SK-N-SH (cell line): ENCODE measurements at regions not wholly inside any gene's neighbourhood (a gene's known extent, or its start where the extent isn't known, plus 50 kb on each side); places are given as distances from the start of the nearest gene placed in this dataset.

Source experiments
- EP300 ChIP-seq, 2 experiments: IDR thresholded peaks; 2 replicates each; pipeline versions ENCODE4 v1.4.0 to v1.6.1; 2012; ENCODE audit warnings: borderline replicate concordance in 1 of 2, low read depth in 1 of 2, low read length in 1 of 2
- EZH2phosphoT487 ChIP-seq: fragments of 200-600 bp; sonication (generic); IDR thresholded peaks from 2 replicates; pipeline ENCODE4 v1.6.1; 2017; ENCODE audit warnings: low read depth, mixed run types, mild to moderate bottlenecking, antibody characterized with exemption, moderate library complexity, borderline replicate concordance
- FOSL2 ChIP-seq: IDR thresholded peaks from 2 replicates; pipeline ENCODE4 v1.4.0; 2012; ENCODE audit warnings: low read depth, mild to moderate bottlenecking, moderate library complexity, borderline replicate concordance
- NRF1 ChIP-seq: IDR thresholded peaks from 2 replicates; pipeline ENCODE4 v1.6.1; 2012; ENCODE audit warnings: low read depth, mild to moderate bottlenecking, low read length
- RAD21 ChIP-seq: IDR thresholded peaks from 2 replicates; pipeline ENCODE4 v1.6.1; 2012; ENCODE audit warnings: mild to moderate bottlenecking, low read length
- RCOR1 ChIP-seq: fragments of 150-350 bp; IDR thresholded peaks from 2 replicates; pipeline ENCODE4 v1.6.1; 2017; ENCODE audit warnings: antibody characterized with exemption, low read length
- RFX5 ChIP-seq: IDR thresholded peaks from 2 replicates; pipeline ENCODE4 v1.6.1; 2012; ENCODE audit warnings: mild to moderate bottlenecking, improper control_type of control experiment, low read length
- TF ChIP-seq, protein P1 (sequence below): fragments of 200-600 bp; sonication (generic); IDR thresholded peaks from 2 replicates; pipeline ENCODE4 v1.6.1; 2017; ENCODE audit warnings: antibody characterized with exemption, mild to moderate bottlenecking, moderate library complexity
- TF ChIP-seq, protein P2 (sequence below): IDR thresholded peaks from 2 replicates; pipeline ENCODE4 v1.4.0; 2012; ENCODE audit warnings: low read depth
- TF ChIP-seq, protein P3 (sequence below): IDR thresholded peaks from 2 replicates; pipeline ENCODE4 v1.6.1; 2012; ENCODE audit warnings: mild to moderate bottlenecking, low read depth, low read length, moderate library complexity
- TF ChIP-seq, protein P4 (sequence below): fragments of 150-350 bp; IDR thresholded peaks from 2 replicates; pipeline ENCODE4 v1.6.1; 2016; ENCODE audit warnings: mild to moderate bottlenecking, low read depth, low read length

DNA sequence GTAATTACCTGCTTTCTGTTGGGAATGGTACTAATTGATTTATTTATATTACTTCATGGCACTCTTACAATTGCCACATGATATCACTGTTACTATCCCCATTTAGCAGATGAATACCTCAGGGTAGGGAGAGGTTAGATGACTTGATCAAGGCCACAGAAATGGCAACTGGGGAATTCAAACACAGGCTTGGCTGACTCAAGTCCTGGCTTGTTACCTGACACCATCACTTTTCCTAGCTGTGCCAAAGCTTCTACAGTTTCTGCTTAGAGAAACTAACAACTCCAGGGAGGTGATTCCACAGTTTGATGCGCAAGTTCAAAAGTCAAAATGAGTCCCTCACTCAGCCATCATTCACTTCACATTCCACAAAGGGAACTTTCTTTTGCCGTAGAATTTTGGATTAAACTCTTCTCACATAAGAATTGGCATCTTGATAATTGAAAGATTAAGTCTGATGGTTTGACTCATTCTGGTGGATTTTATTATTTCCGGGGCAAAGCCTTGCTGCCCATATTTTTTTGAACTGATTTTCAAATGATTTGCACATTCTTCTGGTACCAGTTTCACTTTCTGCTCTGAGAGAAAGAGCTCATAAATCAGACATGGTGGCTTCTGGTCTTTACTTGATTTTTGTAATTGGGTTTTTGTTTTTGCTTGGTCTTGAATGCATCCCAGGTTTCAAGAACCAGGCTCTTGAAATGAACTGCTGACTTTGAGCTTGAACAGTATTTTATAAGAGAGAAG is 656.8 kb downstream of the BCL11A start:
- no peak for TF ChIP-seq RAD21
- no peak for TF ChIP-seq EP300 (IDR thresholded peaks at IDR 0.05; ENCODE audit: borderline replicate concordance in 1 of 2, low read depth in 1 of 2, low read length in 1 of 2)
- TF ChIP-seq, protein P1, sequence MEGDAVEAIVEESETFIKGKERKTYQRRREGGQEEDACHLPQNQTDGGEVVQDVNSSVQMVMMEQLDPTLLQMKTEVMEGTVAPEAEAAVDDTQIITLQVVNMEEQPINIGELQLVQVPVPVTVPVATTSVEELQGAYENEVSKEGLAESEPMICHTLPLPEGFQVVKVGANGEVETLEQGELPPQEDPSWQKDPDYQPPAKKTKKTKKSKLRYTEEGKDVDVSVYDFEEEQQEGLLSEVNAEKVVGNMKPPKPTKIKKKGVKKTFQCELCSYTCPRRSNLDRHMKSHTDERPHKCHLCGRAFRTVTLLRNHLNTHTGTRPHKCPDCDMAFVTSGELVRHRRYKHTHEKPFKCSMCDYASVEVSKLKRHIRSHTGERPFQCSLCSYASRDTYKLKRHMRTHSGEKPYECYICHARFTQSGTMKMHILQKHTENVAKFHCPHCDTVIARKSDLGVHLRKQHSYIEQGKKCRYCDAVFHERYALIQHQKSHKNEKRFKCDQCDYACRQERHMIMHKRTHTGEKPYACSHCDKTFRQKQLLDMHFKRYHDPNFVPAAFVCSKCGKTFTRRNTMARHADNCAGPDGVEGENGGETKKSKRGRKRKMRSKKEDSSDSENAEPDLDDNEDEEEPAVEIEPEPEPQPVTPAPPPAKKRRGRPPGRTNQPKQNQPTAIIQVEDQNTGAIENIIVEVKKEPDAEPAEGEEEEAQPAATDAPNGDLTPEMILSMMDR, result no peak
- no peak for TF ChIP-seq RFX5
- no peak for TF ChIP-seq FOSL2
- TF ChIP-seq, protein P2, sequence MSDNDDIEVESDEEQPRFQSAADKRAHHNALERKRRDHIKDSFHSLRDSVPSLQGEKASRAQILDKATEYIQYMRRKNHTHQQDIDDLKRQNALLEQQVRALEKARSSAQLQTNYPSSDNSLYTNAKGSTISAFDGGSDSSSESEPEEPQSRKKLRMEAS, result no peak
- no peak for TF ChIP-seq EZH2phosphoT487
- no peak for TF ChIP-seq RCOR1
- TF ChIP-seq, protein P3, sequence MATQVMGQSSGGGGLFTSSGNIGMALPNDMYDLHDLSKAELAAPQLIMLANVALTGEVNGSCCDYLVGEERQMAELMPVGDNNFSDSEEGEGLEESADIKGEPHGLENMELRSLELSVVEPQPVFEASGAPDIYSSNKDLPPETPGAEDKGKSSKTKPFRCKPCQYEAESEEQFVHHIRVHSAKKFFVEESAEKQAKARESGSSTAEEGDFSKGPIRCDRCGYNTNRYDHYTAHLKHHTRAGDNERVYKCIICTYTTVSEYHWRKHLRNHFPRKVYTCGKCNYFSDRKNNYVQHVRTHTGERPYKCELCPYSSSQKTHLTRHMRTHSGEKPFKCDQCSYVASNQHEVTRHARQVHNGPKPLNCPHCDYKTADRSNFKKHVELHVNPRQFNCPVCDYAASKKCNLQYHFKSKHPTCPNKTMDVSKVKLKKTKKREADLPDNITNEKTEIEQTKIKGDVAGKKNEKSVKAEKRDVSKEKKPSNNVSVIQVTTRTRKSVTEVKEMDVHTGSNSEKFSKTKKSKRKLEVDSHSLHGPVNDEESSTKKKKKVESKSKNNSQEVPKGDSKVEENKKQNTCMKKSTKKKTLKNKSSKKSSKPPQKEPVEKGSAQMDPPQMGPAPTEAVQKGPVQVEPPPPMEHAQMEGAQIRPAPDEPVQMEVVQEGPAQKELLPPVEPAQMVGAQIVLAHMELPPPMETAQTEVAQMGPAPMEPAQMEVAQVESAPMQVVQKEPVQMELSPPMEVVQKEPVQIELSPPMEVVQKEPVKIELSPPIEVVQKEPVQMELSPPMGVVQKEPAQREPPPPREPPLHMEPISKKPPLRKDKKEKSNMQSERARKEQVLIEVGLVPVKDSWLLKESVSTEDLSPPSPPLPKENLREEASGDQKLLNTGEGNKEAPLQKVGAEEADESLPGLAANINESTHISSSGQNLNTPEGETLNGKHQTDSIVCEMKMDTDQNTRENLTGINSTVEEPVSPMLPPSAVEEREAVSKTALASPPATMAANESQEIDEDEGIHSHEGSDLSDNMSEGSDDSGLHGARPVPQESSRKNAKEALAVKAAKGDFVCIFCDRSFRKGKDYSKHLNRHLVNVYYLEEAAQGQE, result no peak
- TF ChIP-seq, protein P4, sequence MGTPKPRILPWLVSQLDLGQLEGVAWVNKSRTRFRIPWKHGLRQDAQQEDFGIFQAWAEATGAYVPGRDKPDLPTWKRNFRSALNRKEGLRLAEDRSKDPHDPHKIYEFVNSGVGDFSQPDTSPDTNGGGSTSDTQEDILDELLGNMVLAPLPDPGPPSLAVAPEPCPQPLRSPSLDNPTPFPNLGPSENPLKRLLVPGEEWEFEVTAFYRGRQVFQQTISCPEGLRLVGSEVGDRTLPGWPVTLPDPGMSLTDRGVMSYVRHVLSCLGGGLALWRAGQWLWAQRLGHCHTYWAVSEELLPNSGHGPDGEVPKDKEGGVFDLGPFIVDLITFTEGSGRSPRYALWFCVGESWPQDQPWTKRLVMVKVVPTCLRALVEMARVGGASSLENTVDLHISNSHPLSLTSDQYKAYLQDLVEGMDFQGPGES, result no peak
- no peak for TF ChIP-seq NRF1
